ENCODE measurements at regions not wholly inside any gene's neighbourhood (a gene's known extent, or its start where the extent isn't known, plus 50 kb on each side); places are given as distances from the start of the nearest gene placed in this dataset.
A peak's percentile ranks its signal among the peaks of the same experiment; 100 is the strongest.
"Not testable (repeated sequence)": the region's sequence is repeated elsewhere in the genome, so short reads cannot be mapped to it uniquely, and the experiment has no call there.

DNA sequence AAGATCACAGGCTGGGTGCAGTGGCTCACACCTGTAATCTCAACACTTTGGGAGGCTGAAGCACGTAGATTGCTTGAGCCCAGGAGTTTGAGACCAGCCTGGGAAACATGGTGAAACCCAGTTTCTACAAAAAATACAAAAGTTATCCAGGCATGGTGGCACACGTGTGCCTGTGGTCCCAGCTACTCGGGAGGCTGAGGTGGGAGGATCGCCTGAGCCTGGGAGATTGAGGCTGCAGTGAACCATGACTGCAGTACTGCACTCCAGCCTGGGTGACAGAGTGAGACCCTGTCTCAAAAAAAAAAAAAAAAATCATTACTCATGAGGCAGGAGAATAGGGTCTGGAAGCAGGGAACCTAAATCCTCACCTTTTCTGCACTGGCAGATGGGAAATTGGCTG is 79.1 kb upstream of the CLDN5 start:
- not testable (repeated sequence) for DNase-seq

DNA sequence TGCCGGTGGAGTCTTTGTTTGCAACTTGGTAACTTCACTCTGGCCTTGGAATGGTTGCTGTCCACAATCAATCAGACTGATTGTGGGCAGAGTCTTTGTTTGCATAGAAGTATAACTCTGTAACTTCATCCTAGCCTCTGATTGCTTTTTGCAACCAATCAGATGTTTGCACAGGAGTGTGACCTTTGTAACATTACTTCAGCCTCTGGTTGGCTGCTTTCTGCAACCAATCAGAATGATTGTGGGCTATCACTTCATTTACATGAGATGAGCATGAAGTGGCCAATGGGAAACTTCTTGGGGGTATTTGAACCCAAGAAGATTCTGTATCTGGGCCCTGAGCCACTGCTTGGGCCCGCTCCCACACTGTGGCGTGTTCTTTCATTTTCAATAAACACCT is 79.6 kb upstream of the CLDN5 start:
- no peak for DNase-seq

DNA sequence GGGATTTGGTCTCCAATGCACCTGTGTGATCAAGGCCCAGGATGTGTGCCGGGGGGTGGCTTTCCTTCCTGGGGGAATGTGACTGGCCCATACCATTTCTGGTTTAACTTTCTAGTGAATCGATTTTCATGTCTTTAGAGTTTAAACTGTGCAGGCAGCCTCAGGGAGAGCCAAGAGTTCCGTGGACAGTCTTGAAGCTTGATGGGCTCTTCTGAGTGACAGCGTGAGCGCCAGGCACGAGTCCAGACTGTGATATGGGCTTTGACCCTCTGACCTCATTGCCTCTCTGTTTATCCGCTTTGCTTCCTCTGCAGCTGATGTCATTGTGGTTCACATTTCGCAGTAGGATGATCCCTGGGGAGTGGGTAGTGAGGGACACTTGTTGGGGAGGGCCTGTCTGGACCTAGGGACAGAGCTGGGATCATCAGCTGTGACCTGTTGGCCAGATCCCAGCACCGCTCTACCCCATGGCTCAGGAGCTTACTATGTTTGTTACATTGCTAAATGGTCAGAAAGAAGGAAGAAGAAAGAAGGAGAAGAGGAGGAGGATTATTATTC is 80.6 kb upstream of the CLDN5 start:
- no peak for DNase-seq

DNA sequence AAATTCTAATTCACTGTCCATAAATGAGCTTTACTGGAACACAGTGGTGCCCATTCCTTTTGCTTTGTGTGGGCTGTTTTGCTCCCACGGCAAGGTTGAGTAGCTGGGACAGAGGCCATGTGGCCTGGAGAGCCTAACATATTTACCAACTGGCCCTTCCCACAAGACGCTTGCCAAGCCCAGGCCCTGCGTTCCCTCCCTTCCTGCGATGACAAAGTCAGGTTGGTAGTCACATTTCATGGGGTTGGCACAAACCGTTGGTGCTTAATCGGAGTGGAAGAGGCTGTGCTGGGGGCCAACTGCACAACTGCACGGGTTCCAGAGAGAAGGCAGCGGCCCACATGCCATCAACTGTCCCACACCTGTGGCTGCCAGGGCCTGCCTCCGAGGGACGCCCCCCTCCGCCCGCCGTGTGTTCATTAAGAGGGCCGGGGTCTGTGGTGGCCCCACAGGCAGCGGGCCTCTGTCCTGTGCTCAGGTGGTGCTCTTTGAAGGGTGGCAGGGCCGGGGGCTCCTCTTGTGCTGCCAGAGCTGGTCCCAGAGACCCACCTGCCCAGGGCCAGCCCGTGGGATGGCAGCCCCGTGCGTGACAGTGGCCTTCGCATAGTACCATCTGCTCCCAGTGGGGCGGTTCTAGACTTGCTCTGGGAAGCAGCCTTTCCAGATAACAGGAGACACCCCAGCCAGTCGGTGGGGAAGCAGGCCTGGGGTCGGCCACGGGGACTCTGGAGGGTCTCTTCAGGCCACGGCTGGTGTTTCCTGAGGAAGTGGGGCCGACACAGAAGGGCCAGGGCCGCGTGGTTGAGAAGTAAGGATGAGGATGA is 81.5 kb upstream of the CLDN5 start:
- no peak for DNase-seq

DNA sequence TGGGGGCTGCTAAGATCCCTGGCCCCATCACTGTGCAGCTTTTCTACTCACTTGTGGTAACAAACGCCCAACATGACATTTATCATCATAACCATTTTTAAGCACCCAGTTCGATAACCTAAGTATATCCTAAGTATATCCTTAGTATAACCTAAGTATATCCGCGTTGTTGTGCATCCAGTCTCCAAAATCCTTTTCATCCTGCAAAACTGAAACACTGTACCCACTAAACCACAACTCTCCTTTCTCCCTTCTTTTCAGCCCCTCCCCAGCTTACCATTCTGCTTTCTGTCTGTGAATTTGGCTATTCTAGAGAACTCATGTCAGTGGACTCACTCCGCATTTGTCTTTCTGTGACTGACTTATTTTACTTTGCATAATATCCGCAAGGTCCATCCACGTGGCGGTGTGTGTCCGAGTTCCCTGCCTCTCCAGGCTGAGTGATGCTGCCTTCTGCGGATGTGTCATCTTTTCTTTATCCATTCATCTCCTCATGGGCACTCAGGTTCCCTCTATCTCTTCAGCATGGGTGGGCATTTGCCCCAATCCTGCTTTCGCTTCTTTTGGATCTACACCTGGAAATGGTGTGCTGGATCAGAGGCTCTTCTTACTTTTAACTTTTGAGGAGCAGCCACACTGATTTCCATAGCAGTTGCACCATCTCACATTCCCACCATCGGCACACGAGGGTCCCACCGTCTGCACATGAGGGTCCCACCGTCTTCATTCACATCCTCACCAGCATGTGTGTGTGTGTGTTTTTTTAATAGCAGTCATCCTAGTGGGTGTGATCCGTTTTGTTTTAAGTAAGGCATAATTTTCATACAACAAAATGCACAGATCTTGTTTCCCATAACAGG is 82.4 kb upstream of the CLDN5 start:
- no peak for DNase-seq

DNA sequence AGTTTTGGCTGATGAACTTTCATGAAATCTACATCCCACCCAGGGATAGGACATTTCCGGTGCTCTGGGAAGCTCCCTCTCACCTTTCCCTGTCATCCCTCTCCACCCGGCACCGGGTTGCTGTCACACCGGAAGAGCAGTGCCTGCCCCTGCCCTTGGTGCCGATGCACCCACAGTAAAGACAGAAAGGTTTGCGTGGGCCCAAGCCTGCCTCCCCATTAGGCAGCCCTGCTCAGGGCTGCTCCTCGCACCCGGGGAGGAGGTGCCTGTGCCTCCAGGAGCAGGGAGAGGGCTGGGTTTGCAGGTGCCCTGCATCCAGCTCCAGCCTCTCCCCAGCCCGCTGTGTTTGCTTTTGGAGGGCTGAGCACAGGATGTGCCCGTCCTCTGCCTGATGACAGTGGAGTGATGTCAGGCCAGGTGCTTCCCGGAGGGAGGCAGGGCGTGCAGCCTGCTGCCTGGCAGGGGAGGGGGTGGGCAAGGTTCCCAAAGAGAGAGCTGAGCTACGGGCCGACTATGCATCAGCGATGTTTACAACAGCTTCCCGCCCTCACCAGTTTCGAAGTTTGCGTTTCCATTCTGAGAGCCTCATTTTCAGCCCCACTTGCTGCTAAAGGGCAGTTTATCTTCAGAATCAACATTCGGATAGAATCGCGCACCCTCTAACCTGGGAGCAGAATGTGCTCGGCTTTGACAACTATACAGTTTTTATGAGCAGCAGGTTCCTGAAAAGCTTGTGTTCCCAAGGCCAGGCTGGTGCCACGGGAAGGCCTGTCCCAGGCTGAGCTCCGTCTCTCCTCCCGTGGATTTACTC is 83.2 kb upstream of the CLDN5 start:
- peak; percentile 63 for DNase-seq

DNA sequence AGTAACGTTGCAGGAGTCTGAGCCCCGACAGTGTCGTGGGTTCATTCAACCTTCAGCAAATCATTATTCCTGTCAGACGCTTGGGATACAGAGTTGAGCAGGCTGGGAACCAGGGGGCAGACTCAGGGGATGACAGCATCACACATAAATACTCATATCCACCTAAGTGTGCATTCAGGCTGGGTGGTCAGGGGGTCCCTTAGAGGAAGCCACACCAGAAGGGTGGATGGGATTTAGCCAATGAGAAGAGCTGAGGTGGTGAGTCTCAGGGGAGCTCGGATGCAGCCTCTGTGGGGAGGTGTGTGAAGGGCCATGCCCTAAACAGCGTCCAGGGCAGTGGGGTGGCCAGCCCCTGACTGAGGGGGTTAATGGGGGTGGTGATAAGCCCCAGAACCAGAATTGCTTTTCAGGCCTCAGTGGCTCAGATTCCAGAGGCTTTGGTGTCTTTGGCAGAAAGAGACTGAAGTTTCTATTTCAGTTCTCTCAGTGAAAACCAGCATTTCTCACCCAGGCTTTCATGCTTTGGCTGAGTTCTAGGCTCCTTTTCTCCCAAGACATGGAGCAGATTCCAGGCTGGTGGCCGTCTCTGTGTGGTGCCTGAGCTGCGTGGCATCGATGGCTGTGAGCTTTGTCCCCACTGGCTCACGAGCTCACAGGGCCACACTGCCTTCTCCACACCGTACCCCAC is 83.9 kb upstream of the CLDN5 start:
- DNase-seq, result no peak

DNA sequence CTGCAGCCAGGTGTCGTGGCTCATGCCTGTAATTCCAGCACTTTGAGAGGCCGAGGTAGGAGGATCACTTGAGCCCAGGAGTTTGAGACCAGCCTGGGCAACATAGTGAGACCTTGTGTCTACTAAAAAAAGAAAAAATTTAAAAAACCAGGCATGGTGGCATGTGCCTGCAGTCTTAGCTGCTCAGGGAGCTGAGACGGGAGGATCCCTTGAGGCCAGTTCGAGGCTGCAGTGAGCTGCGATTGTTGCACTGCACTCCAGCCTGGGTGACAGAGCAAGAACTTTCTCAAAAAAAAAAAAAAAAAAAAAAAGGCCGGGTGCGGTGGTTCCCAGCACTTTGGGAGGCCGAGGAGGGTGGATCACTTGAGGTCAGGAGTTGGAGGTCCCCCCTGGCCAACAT is 85.5 kb upstream of the CLDN5 start:
- not testable (repeated sequence) for DNase-seq

DNA sequence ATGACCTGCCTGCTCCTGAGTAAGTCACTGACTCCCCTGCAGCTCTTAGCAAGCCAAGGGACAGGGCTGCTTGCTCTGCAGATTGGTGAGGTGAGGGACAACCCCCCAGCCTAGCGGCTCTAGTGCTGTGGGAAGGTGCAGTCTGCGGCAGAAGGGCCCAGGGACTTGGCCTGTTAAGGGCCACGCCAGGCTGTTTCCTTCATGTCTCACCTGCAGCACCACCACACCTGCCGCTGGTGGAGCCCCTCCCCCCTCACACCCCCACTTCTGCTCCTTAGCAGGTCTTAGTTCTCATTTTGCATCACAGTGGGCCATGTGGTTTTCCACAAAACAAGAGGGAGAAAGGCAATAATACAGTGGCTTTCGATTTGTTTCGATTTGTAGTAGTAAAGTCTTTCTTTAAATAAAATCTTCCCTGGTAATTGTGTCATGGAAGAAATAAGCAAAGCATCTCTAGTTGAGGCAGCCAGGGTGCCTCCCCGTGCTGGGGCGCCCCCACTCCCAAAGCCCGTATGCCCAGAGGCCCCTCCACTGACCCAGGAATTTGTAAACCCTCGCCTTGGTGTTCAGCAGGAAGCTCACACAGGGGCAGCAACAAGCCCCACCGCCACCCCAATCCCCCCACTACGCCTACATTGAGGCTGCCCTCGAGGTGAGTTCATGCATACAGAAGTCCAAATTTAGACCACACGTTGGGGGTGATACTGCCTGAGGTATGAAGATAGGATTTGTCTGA is 86.5 kb upstream of the CLDN5 start:
- peak; percentile 31 for DNase-seq

DNA sequence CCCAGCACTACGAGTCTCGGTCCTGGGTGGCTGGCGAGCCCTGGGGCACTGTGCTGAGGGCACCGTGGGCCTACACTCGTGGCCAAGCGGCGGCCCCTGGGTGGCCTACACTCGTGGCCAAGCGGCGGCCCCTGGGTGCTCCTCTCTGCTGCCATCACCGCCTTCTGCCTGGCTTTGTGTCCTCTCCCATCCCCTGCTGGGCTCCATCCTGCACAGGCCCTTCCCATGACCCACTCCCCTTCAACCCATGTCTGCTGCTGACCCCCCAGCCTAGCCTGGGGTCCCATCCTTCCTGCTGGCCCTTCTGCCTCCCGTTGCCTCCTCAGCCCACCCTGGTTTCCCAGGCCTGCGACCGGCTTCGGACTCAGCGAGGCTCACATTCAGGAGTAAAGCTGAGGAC is 87.4 kb upstream of the CLDN5 start:
- DNase-seq, result no peak

DNA sequence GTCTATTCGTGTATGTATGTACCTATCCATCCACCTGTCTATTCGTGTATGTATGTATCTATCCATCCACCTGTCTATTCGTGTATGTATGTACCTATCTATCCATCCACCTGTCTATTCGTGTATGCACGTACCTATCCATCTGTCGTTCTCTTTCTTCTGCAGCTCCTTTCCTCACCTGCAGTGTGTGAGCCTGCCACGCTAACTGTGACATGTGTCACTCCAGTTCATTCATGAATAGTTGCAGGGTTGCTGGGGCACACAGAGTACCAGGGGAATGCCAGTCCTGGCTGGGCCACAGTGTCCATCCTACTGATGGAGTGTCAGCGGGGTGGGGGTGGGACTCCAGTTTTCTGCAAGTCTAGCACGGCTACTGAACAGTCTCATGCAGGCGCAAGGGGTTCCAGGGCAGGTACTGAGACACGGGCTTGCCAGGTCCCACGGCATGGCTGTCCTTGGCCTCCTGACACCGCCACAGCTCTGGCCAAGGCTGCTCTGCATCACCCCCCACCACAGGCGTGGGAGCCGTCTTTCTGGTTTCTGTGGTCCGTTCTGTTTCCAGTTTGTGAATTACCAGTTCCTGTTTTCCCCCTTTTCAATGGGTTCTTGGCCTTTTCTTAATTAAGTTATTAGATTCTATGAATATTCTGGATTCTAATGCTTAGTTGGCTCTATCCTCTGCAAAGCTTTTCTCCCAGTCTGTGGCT is 88.8 kb upstream of the CLDN5 start:
- DNase-seq, result no peak

DNA sequence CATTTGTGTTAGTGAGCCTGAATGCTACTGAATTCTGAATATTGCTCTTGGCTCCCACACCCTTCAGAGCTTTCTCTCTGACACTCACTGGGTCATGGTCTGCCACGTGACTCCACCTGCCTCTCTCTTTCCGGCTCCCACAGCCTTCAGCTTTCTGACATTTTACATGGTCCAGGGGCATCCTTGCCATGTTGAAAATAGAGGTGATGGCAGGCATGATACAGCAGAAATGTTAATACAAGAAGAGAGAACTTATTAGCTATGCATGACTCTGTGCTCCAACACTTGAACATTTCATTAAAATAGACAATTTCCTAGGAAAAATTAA is 90.3 kb upstream of the CLDN5 start:
- DNase-seq, result no peak

DNA sequence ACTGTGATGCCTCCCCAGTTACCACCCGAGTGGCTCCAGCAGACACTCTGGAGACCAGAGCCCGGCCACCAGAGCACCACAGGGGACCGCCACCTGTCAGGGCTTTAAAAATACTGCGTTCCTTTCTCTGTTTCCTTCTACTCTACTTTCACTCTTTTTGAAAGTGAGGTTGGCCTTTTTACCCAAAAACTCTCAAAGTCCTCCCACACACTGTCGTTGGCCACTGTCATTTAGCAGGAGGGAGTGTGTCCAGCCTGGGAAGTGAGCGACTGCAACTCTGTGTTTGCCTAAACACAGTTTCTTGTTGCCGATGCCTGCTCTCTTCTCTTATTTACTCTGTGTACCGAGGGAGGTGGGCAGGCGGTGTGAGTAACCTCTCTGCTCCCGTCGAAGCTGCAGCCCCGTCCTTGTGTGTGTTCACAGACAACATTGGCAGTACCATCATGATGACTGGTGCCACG is 90.8 kb upstream of the CLDN5 start:
- DNase-seq, result no peak

DNA sequence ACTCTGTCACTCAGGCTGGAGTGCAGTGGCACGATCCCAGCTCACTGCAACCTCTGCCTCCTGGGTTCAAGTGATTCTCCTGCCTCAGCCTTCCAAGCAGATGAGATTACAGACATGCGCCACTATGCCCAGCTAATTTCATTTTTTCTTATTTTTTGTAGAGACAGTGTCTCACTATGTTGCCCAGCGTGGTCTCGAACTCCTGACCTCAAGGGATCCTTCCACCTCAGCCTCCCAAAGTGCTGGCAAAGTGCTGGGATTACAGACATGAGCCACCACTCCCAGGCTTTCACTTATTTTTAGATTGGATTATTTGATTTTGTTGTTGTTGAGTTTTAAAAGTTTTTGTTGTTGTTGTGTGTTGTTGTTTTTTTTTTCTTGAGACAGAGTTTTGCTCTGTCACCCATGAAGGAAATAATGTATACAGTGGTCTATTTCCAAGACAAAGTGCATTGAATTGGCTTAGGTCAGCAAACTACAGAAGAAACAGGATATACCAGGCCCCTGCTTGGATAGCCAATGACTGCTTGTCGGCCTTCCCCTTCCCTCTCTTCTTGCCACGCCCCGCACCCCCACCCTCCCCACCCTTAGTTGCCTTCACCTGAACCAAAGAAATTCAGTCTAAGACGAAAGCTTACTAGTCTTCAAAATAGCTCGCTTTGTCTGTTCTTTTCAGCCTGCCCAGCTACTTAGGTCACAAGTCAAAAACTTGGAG is 91.8 kb upstream of the CLDN5 start:
- no peak for DNase-seq

DNA sequence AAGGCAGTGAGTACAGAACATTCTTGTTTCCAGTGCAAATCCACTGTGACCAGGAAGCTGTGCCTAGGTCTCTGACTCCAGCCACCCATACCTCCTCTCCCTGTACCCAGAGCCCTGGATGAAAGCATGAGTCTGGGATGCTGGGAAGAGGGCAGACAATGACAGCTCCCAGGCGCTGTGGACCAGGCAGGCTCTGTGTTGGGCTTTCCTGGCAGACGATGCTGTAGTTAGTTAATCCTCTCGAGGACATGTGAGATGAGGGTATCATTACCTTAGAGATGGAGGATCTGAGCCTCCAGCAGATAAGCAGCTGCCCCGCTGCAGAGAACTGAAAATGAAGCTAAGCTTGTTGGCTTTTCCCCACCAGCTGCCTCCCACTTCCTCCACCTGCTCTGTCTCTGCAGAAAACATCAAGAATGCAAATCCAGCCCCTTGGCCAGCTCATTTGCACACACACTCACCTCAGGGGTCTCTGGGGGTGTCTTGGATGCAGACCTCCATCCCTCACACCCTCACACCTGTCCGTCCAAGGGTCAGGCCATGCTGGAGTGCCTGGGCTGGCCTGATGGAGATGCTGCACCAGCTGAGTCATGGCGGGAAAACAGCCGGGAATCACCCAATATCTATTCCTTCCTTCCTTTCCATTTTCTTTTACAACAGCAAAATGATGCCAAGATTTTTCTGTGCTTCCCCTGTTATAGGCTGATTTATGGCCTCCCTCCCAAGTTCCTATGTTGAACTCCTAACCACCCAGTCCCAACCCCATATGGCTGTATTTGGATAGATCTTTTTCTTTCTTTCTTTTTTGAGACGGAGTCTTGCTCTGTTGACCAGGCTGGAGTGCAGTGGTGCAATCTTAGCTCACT is 94.9 kb upstream of the SEPTIN5 start:
- DNase-seq, result no peak

DNA sequence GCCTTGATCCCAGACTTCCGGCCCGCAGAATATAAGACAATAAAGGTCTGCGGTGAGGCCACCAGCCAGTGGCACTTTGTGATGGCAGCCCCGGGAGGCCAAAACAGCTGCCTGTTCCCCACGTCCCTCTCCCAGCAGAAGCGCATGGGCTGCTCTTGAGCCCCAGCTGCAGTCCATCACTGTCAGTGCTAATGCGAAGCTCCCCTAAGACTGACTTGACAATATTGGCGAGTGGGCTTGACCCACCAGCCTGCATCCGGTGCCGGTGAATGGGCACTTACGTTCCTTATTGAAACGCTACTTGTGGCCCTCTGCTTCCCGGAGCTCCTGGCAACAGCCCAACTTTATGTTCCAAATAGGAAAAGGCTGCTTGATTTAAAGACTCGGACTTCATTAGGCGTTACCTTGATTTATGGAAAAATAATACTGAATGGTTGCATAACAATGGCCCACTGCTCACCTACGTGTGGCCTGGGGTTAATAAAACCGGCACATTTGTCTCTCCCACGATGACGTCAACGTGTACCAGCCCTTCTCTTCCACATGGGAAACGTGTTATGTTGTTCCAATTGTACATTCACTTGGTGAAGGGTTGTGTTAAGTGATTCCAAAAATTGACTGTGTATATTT is 93.4 kb upstream of the SEPTIN5 start:
- no peak for DNase-seq

DNA sequence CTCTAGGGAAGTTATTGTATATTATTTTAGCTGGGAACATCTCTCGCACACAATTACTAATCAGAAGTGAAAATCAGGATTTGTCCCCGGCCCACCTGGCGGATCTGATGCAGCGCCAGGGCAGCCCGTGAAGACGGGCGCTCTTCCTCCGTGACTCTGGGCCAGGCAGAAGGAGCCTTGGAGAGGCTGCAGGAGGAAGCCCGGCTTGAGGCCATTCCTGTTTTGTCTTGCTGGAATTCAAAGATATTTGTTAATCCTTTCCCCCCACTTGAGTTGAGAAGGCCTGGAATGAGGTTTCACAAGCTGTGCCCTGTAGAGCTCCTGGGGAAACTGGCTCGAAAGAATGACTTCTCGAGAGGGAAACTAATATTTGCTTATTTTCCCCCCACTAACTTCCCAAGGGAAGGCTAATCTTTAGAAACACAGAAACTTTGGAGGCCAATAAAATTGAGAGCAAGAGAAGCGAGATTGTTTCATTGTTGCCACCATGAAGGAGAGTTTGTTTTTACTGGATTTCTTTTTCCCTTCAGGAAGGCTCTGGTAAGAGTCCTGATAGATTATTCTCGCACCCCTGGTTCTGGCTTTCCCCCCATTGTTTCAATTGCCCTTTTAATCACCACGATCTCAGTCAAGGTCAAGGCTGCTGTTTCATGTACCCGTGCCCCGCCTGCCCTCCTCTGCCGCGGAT is 92.8 kb upstream of the SEPTIN5 start:
- DNase-seq, result no peak

DNA sequence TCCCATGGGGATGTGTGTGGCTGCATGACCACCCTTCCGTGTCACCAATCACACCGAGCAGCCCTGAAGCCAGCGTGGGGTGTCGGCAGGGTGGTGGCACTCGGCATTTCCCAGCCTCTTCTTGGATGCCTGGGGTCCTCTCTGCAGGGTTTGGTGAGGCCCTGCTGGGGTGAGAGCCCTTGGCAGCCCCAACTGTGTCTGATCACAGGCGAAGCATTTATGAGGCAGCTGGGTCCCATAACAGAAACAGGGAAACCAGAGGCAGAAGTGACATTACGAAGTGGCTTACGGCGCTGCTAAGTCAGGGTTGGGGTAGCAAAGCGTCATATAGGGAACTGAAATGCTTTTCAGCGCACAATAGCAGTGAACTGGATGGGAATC is 92.3 kb upstream of the SEPTIN5 start:
- no peak for DNase-seq
